Stomach (tissue), 4 donors: ENCODE measurements at regions not wholly inside any gene's neighbourhood (a gene's known extent, or its start where the extent isn't known, plus 50 kb on each side); places are given as distances from the start of the nearest gene placed in this dataset.

Source experiments
- CTCF ChIP-seq, 7 experiments: fragments of 450-650 bp in 4 of 7; fragments of 200-600 bp in 3 of 7; sonication (generic) in 3 of 7; IDR thresholded peaks; one replicate each; pipeline ENCODE4 v1.5.1; 2016 to 2019; ENCODE audit warnings: antibody characterized with exemption in 7 of 7, control low read depth in 2 of 7, mild to moderate bottlenecking in 1 of 7
- EP300 ChIP-seq: sonication (generic); formaldehyde crosslinking; IDR thresholded peaks from one replicate; pipeline ENCODE4 v1.6.1; 2017; ENCODE audit warnings: antibody characterized with exemption
- POLR2A ChIP-seq, 4 donors: fragments of 450-650 bp; IDR thresholded peaks; one replicate each; pipeline ENCODE4 v1.6.1; 2016; ENCODE audit warnings: antibody characterized with exemption in 4 of 4, control low read depth in 2 of 4, mild to moderate bottlenecking in 1 of 4, moderate library complexity in 1 of 4
- POLR2AphosphoS5 ChIP-seq, 3 donors: sonication (generic); formaldehyde crosslinking; IDR thresholded peaks; one replicate each; pipeline ENCODE4 v1.6.1; 2016; ENCODE audit warnings: antibody characterized with exemption in 3 of 3

DNA sequence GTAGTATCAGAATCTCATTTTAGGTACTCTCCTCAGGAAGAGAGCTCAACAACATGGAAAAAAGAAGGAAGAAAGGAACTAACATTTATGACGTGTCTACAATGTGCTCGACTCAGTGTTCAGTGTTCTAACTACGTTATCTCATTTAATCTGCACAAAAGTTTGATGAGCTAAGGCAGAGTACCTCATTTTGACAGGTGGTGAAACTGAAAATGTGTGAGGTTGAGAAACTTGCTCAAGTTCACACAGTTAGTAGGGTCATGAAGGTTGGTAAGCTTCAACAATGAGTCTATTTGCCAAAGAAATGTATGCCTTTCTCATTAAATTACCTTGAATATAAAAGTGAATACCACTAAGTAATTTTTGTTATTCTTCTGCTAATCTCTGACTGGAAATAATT is 165.1 kb downstream of the CAAP1 start:
- TF ChIP-seq POLR2A (IDR thresholded peaks at IDR 0.05) (no peak), CTCF (IDR thresholded peaks at IDR 0.05) (no peak), EP300 (no peak), POLR2AphosphoS5 (IDR thresholded peaks at IDR 0.05) (no peak)
